ENCODE measurements at regions not wholly inside any gene's neighbourhood (a gene's known extent, or its start where the extent isn't known, plus 50 kb on each side); places are given as distances from the start of the nearest gene placed in this dataset.

GRCh38 chr7:93728292-93728691 lies 153.8 kb upstream of the CALCR start:
- TF ChIP-seq CTCF (conservative IDR thresholded peaks at IDR 0.05; ENCODE audit: low read depth, low read length) (no peak), RFX5 (IDR thresholded peaks at IDR 0.05; ENCODE audit: low read depth, low read length) (no peak), POLR2A (IDR thresholded peaks at IDR 0.05; ENCODE audit: low read depth, low read length) (no peak), RCOR1 (IDR thresholded peaks at IDR 0.05; ENCODE audit: insufficient replicate concordance, low read length) (no peak), CEBPB (IDR thresholded peaks at IDR 0.05; ENCODE audit: low read depth, low read length) (no peak), FOS (IDR thresholded peaks at IDR 0.05; ENCODE audit: low read depth, low read length) (no peak), MXI1 (IDR thresholded peaks at IDR 0.05; ENCODE audit: borderline replicate concordance, low read depth, low read length) (no peak), ELK1 (IDR thresholded peaks at IDR 0.05; ENCODE audit: borderline replicate concordance, low read depth, low read length) (no peak), MAFK (IDR thresholded peaks at IDR 0.05; ENCODE audit: low read depth, low read length) (no peak), SMC3 (IDR thresholded peaks at IDR 0.05; ENCODE audit: low read depth, low read length) (no peak), MAZ (IDR thresholded peaks at IDR 0.05; ENCODE audit: borderline replicate concordance, low read depth, low read length) (no peak)

All from IMR-90 (cell line).